ENCODE measurements at regions not wholly inside any gene's neighbourhood (a gene's known extent, or its start where the extent isn't known, plus 50 kb on each side); places are given as distances from the start of the nearest gene placed in this dataset.

- ChIA-PET CTCF (no interaction called here), POLR2A (no interaction called here)
- no TSS peak for BruUV-seq (replicated peaks)
- H3K4me1 ChIP-seq (ENCODE audit: control insufficient read depth, insufficient read depth, low read length): no peaks in the 10 kb centered on the region
- no peaks in the 10 kb centered on the region for H3K36me3 ChIP-seq (ENCODE audit: control insufficient read depth, insufficient read depth, low read length)
- in situ Hi-C loops (cut with HindIII; ENCODE audit: low pct_unique_long_range_greater_than_20kb, low sequenced_read_pairs) (no loop called here), intact Hi-C loops (cut with micrococcal nuclease; ENCODE audit: unreplicated experiment) (no loop called here)
- no peak overlapping the region for H3K4me3 ChIP-seq (ENCODE audit: low read depth in 2 of 2, low read length in 2 of 2)
- H3K27me3 ChIP-seq (ENCODE audit: control insufficient read depth, insufficient read depth, low read length): no peaks in the 10 kb centered on the region
- no peak overlapping the region for H3K27ac ChIP-seq (ENCODE audit: low read length)
- DNase-seq (ENCODE audit: low read depth, low spot score): no peak
- no peak for ATAC-seq
- no peaks in the 10 kb centered on the region for H3K9me3 ChIP-seq (ENCODE audit: control insufficient read depth, insufficient read depth, low read depth, low read length)
- TF ChIP-seq CTCF (IDR thresholded peaks at IDR 0.05) (no peak), POLR2AphosphoS5 (IDR thresholded peaks at IDR 0.05; ENCODE audit: low read depth, low read length) (no peak), SIN3A (IDR thresholded peaks at IDR 0.05; ENCODE audit: borderline replicate concordance, insufficient read depth, low read depth, low read length) (no peak), TCF7L2 (IDR thresholded peaks at IDR 0.05; ENCODE audit: low read depth, low read length) (no peak), REST (IDR thresholded peaks at IDR 0.05; ENCODE audit: insufficient read depth in 1 of 2, low read depth in 2 of 2, low read length in 1 of 2) (no peak)
These were observed 1731.7 kb downstream of the ARAP2 start for GRCh38 chr4:34512616-34513015.

- Histone ChIP-seq H3K4me1 (ENCODE audit: control insufficient read depth, insufficient read depth, low read length) (no peaks in the 10 kb centered on the region), H3K27me3 (ENCODE audit: control insufficient read depth, insufficient read depth, low read length) (no peaks in the 10 kb centered on the region), H3K4me3 (ENCODE audit: low read depth in 2 of 2, low read length in 2 of 2) (no peak overlapping the region), H3K36me3 (ENCODE audit: control insufficient read depth, insufficient read depth, low read length) (no peaks in the 10 kb centered on the region), H3K27ac (ENCODE audit: low read length) (no peak overlapping the region), H3K9me3 (ENCODE audit: control insufficient read depth, insufficient read depth, low read depth, low read length) (no peaks in the 10 kb centered on the region)
- POLR2A ChIA-PET: no interaction called here
- no TSS peak for BruUV-seq (replicated peaks)
- intact Hi-C loops (cut with micrococcal nuclease; ENCODE audit: unreplicated experiment) (no loop called here), in situ Hi-C loops (cut with HindIII; ENCODE audit: low pct_unique_long_range_greater_than_20kb, low sequenced_read_pairs) (no loop called here)
- ATAC-seq: no peak
- CTCF ChIA-PET: no interaction called here
- TF ChIP-seq SIN3A (IDR thresholded peaks at IDR 0.05; ENCODE audit: borderline replicate concordance, insufficient read depth, low read depth, low read length) (no peak), REST (IDR thresholded peaks at IDR 0.05; ENCODE audit: insufficient read depth in 1 of 2, low read depth in 2 of 2, low read length in 1 of 2) (no peak), CTCF (IDR thresholded peaks at IDR 0.05) (no peak), TCF7L2 (IDR thresholded peaks at IDR 0.05; ENCODE audit: low read depth, low read length) (no peak), POLR2AphosphoS5 (IDR thresholded peaks at IDR 0.05; ENCODE audit: low read depth, low read length) (no peak)
- DNase-seq (ENCODE audit: low read depth, low spot score): no peak
These were observed 1727.8 kb downstream of the ARAP2 start for GRCh38 chr4:34516524-34516923.

Measured in Panc1 (cell line).